ENCODE measurements at regions not wholly inside any gene's neighbourhood (a gene's known extent, or its start where the extent isn't known, plus 50 kb on each side); places are given as distances from the start of the nearest gene placed in this dataset.

- TF ChIP-seq CTCF (conservative IDR thresholded peaks at IDR 0.05; ENCODE audit: low read length): no peak
- TF ChIP-seq EZH2phosphoT487 (IDR thresholded peaks at IDR 0.05; ENCODE audit: borderline replicate concordance): no peak
Observed at GRCh38 chr13:70527599-70527998, 419.3 kb upstream of the KLHL1 start.

Data from Loucy (cell line).